IPS-18a (cell line): ENCODE measurements at regions not wholly inside any gene's neighbourhood (a gene's known extent, or its start where the extent isn't known, plus 50 kb on each side); places are given as distances from the start of the nearest gene placed in this dataset.

Experiments
- H3K27ac ChIP-seq: one replicate; pipeline ENCODE4 v1.5.1; 2013; ENCODE audit warnings: low read length
- H3K27me3 ChIP-seq: one replicate; pipeline ENCODE4 v1.6.1; 2013; ENCODE audit warnings: mild to moderate bottlenecking, low read length; ENCODE audit not compliant: control insufficient read depth, insufficient read depth
- H3K36me3 ChIP-seq: one replicate; pipeline ENCODE4 v1.6.1; 2013; ENCODE audit warnings: low read depth, low read length; ENCODE audit not compliant: control insufficient read depth
- H3K4me1 ChIP-seq: one replicate; pipeline ENCODE4 v1.6.1; 2013; ENCODE audit warnings: low read depth, low read length; ENCODE audit not compliant: control insufficient read depth
- H3K4me3 ChIP-seq: one replicate; pipeline ENCODE4 v1.5.1; 2013; ENCODE audit warnings: low read length
- H3K9ac ChIP-seq: one replicate; pipeline ENCODE4 v1.6.1; 2013; ENCODE audit warnings: mild to moderate bottlenecking, low read length, moderate library complexity
- H3K9me3 ChIP-seq: one replicate; pipeline ENCODE4 v1.6.1; 2013; ENCODE audit warnings: low read depth, low read length; ENCODE audit not compliant: control insufficient read depth

- Histone ChIP-seq H3K4me3 (no peak overlapping the region), H3K9ac (no peak overlapping the region)
These were observed 101.9 kb upstream of the KCNMB2 start for GRCh38 chr3:178434206-178434805.

DNA sequence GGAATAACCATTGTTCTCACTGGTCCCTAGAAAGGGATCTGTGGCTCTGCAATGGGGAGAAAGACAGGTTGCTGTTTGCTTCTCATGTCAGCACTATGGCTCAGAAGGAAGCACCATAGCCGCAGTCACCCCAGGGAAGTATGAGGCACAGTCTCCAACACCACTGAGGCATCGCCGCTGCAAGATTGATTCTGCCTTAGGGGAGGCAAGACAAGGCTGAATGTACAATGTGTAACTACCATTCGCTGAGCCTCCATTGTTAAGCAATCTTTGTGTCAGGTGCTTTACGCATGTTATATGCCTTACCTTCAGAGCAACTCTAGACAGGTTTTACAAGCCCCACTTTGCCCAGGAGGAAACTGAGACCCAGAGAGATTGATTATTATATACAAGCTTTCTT, 100.7 kb upstream of the KCNMB2 start:
- Histone ChIP-seq H3K4me3 (no peak overlapping the region), H3K36me3 (no peaks in the 10 kb centered on the region), H3K4me1 (no peaks in the 10 kb centered on the region), H3K27ac (no peak overlapping the region), H3K9me3 (no peaks in the 10 kb centered on the region), H3K27me3 (no peaks in the 10 kb centered on the region), H3K9ac (no peak overlapping the region)

More at GRCh38 chr3:178434206-178434805, 101.9 kb upstream of the KCNMB2 start:
- Histone ChIP-seq H3K9me3 (no peaks in the 10 kb centered on the region), H3K36me3 (no peaks in the 10 kb centered on the region), H3K27me3 (no peaks in the 10 kb centered on the region), H3K4me1 (no peaks in the 10 kb centered on the region), H3K27ac (no peak overlapping the region)

GRCh38 chr3:178436773-178437172, 99.5 kb upstream of the KCNMB2 start:
- H3K9ac ChIP-seq: no peak overlapping the region
- H3K4me3 ChIP-seq: no peak overlapping the region
- H3K4me1 ChIP-seq: no peaks in the 10 kb centered on the region
- no peaks in the 10 kb centered on the region for H3K27me3 ChIP-seq
- no peaks in the 10 kb centered on the region for H3K9me3 ChIP-seq
- H3K27ac ChIP-seq: no peak overlapping the region
- no peaks in the 10 kb centered on the region for H3K36me3 ChIP-seq

GRCh38 chr3:178437236-178437635, 99.0 kb upstream of the KCNMB2 start:
- H3K9ac ChIP-seq: no peak overlapping the region

DNA sequence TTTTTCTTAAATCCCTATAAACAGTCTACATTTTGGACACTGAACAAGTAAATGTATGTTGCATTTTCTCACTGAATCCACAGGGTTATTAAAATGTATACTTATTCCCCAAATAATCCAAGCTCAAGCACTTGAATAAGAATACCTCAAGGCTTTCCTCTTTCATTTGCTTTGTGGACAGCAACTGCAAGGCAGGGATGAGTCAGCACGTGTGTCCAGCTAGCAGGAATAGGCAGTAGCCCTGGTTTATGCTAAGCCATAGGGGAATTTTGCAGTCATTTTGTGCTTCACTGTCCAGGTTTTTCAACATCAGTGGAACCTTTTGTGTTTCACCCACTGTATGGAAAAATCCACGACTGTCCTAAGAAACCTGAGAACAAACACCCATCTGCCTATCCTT, 96.7 kb upstream of the KCNMB2 start:
- H3K9me3 ChIP-seq: no peaks in the 10 kb centered on the region
- no peak overlapping the region for H3K9ac ChIP-seq
- no peaks in the 10 kb centered on the region for H3K36me3 ChIP-seq
- H3K27me3 ChIP-seq: no peaks in the 10 kb centered on the region
- H3K4me1 ChIP-seq: no peaks in the 10 kb centered on the region
- no peak overlapping the region for H3K27ac ChIP-seq
- H3K4me3 ChIP-seq: no peak overlapping the region

More at GRCh38 chr3:178437236-178437635, 99.0 kb upstream of the KCNMB2 start:
- Histone ChIP-seq H3K27ac (no peak overlapping the region), H3K36me3 (no peaks in the 10 kb centered on the region), H3K9me3 (no peaks in the 10 kb centered on the region), H3K27me3 (no peaks in the 10 kb centered on the region), H3K4me1 (no peaks in the 10 kb centered on the region), H3K4me3 (no peak overlapping the region)

DNA sequence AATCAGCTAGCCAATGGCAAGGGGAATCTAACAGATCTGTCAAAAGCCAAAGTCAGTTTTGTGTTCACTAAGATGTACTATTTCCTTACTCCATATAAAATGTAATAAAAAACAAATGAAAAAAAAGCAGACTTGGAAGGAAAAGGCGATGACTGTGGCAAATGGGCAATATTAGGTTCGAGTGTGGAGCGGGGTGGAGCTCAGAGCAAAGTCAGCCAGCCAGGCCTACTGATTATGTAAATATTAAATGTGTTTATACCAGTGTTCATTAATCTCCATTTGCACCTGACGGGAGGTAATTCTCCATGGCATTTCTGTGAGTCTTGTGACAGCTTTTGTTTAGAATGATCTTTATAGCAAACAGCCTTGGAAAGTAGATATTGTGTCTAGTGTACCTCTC, 96.2 kb upstream of the KCNMB2 start:
- no peaks in the 10 kb centered on the region for H3K27me3 ChIP-seq
- no peak overlapping the region for H3K9ac ChIP-seq
- no peaks in the 10 kb centered on the region for H3K36me3 ChIP-seq
- H3K4me3 ChIP-seq: no peak overlapping the region
- no peak overlapping the region for H3K27ac ChIP-seq
- no peaks in the 10 kb centered on the region for H3K4me1 ChIP-seq
- no peaks in the 10 kb centered on the region for H3K9me3 ChIP-seq

GRCh38 chr3:178443634-178444033, 92.6 kb upstream of the KCNMB2 start:
- Histone ChIP-seq H3K36me3 (no peaks in the 10 kb centered on the region), H3K4me3 (no peak overlapping the region), H3K27ac (no peak overlapping the region), H3K27me3 (no peaks in the 10 kb centered on the region), H3K9ac (no peak overlapping the region), H3K4me1 (no peaks in the 10 kb centered on the region), H3K9me3 (no peaks in the 10 kb centered on the region)

DNA sequence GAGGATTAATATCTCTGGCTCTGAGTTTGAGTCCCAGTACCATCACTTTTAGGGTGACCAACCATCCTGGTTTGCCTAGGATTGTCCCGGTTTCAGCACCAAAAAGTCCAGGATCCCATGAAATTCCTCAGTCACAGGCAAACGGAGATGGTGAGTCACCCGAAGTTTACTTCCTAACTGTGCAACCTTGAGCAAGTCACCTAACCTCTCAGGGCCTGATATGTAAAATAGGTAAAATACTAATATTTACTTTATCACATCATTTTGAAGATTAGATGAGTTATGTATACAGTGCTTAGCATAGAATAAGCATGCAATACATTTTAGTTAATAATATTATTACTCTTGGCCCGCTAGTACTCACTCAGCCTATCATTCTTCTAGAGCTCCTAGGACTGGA, 91.1 kb upstream of the KCNMB2 start:
- H3K36me3 ChIP-seq: no peaks in the 10 kb centered on the region

DNA sequence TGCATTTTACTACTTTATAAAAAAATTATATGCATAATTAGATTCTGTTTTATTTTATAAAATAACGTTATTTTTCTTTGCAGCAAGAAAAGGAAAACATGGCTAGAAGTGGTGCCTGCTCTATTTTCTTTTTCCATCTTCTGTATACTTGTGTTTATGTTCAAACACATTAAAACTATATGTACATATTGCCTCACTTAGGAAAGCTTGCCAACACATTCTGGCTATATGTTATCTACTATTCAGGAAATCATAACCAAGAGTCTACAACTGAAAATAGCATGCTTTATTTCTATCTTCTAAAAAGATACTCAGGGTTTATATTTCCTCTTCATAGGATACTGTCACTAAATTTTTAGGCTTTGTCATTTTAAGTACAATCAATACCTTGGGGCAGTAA, 90.2 kb upstream of the KCNMB2 start:
- Histone ChIP-seq H3K4me1 (no peaks in the 10 kb centered on the region), H3K36me3 (no peaks in the 10 kb centered on the region), H3K9ac (no peak overlapping the region), H3K9me3 (no peaks in the 10 kb centered on the region), H3K4me3 (no peak overlapping the region), H3K27me3 (no peaks in the 10 kb centered on the region), H3K27ac (no peak overlapping the region)

More for the DNA sequence above, 91.1 kb upstream of the KCNMB2 start:
- Histone ChIP-seq H3K4me3 (no peak overlapping the region), H3K4me1 (no peaks in the 10 kb centered on the region), H3K27me3 (no peaks in the 10 kb centered on the region), H3K9me3 (no peaks in the 10 kb centered on the region), H3K9ac (no peak overlapping the region), H3K27ac (no peak overlapping the region)

DNA sequence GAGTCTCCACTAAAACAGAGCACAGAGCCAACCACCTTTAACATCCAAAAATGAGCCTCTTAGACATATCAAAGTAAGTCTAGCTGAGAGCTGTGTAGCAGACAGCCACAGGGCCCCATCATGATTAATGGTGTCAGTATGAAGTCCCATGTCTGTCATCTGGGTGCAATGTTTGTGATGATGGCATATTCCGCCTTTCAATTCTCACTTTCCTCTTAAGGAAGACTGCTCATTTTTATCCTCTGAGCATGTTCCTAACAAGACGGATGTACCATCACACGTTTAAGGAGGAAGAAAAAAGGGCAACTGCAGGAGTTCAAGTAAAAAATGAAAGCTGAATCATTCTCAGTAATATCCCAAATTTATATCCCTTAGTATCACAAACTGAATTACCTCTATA, 85.8 kb upstream of the KCNMB2 start:
- no peak overlapping the region for H3K27ac ChIP-seq
- no peaks in the 10 kb centered on the region for H3K27me3 ChIP-seq
- no peaks in the 10 kb centered on the region for H3K4me1 ChIP-seq
- no peak overlapping the region for H3K4me3 ChIP-seq
- H3K36me3 ChIP-seq: no peaks in the 10 kb centered on the region
- H3K9me3 ChIP-seq: no peaks in the 10 kb centered on the region
- H3K9ac ChIP-seq: no peak overlapping the region

GRCh38 chr3:178451799-178452198, 84.4 kb upstream of the KCNMB2 start:
- no peak overlapping the region for H3K9ac ChIP-seq
- H3K9me3 ChIP-seq: no peaks in the 10 kb centered on the region
- H3K27me3 ChIP-seq: no peaks in the 10 kb centered on the region
- no peaks in the 10 kb centered on the region for H3K36me3 ChIP-seq
- no peaks in the 10 kb centered on the region for H3K4me1 ChIP-seq
- no peak overlapping the region for H3K27ac ChIP-seq
- H3K4me3 ChIP-seq: no peak overlapping the region

DNA sequence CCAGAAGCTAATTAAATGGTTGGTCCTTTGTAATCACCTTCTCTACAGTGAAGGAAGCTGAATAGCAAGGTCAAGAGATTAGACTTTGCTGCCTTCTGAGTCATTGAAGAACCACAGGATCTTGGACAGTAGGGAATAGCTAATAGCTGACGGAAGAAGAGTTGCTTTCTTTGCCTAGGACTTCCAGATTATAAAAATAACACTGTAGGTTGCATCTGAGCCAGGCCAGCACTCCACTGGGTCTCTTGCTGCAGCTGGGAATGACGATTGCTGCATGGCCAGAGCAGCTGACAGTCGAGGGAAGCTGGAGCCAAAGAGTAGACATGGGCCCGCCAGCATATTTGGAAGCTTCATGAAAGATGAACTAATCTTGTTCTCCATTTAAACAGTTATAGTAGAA, 81.5 kb upstream of the KCNMB2 start:
- no peaks in the 10 kb centered on the region for H3K36me3 ChIP-seq
- H3K4me1 ChIP-seq: no peaks in the 10 kb centered on the region
- no peak overlapping the region for H3K27ac ChIP-seq
- H3K27me3 ChIP-seq: no peaks in the 10 kb centered on the region
- no peak overlapping the region for H3K9ac ChIP-seq
- H3K9me3 ChIP-seq: no peaks in the 10 kb centered on the region
- H3K4me3 ChIP-seq: no peak overlapping the region
